C4-2B (cell line): ENCODE measurements at regions not wholly inside any gene's neighbourhood (a gene's known extent, or its start where the extent isn't known, plus 50 kb on each side); places are given as distances from the start of the nearest gene placed in this dataset.
"Not testable (repeated sequence)": the region's sequence is repeated elsewhere in the genome, so short reads cannot be mapped to it uniquely, and the experiment has no call there.

Experiments used
- CTCF ChIP-seq: fragments of 450-650 bp; conservative IDR thresholded peaks from 2 replicates; pipeline ENCODE4 v1.5.1; 2017; ENCODE audit warnings: mild to moderate bottlenecking
- ZFX ChIP-seq: fragments of 450-650 bp; IDR thresholded peaks from 2 replicates; pipeline ENCODE4 v1.6.1; 2017

DNA sequence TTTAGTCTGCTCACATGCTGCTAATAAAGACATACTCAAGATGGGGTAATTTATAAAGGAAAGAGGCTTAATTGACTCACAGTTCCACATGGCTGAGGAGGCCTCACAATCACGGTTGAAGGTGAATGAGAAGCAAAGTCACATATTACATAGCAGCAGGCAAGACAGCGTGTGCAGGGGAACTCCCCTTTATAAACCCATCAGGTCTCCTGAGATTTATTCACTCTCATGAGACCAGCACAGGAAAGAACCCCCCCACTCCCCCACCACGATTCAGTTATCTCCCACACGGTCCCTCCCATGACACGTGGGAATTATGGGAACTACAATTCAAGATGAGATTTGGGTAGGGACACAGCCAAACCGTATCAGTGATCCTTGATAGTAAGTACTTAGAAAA is 891.7 kb upstream of the CDH10 start:
- TF ChIP-seq CTCF, ZFX: not testable (repeated sequence)
